ENCODE measurements at regions not wholly inside any gene's neighbourhood (a gene's known extent, or its start where the extent isn't known, plus 50 kb on each side); places are given as distances from the start of the nearest gene placed in this dataset.

GRCh38 chr17:77768248-77768852 is 190.2 kb upstream of the TNRC6C start:
- ChIA-PET CTCF (ENCODE audit: partially characterized antibody) (interaction anchor here (0.9 to 1.4 kb wide), 2 partner anchors 123 to 224 kb away, joined by 4 read pairs; no protein-coding TSS in a partner anchor), POLR2A (ENCODE audit: partially characterized antibody) (no interaction called here)
- no peak overlapping the region for H2BK120ac ChIP-seq (replicated peaks; ENCODE audit: low read depth, low read length)
- H4K5ac ChIP-seq (ENCODE audit: insufficient read length, low read depth, low read length), result no peak overlapping the region
- H4K20me1 ChIP-seq (replicated peaks in 1 of 2; ENCODE audit: control insufficient read depth in 1 of 2, insufficient read depth in 2 of 2, low read length in 2 of 2), result no peaks in the 10 kb centered on the region
- H3K79me1 ChIP-seq (ENCODE audit: low read depth, low read length), result no peaks in the 10 kb centered on the region
- H3K9ac ChIP-seq (replicated peaks in 1 of 4; ENCODE audit: extremely low read depth in 1 of 4, low read depth in 3 of 4, low read length in 3 of 4), result no peak overlapping the region
- H3K79me2 ChIP-seq (ENCODE audit: control insufficient read depth in 1 of 2, insufficient read depth in 2 of 2, low read length in 2 of 2), result no peaks in the 10 kb centered on the region
- H3K14ac ChIP-seq (ENCODE audit: insufficient read length), result no peak overlapping the region
- H3K4ac ChIP-seq (replicated peaks; ENCODE audit: insufficient read length, low read depth, low read length), result no peak overlapping the region
- FAIRE-seq (no peak), DNase-seq (ENCODE audit: low read depth in 1 of 2, low spot score in 2 of 2) (no peak)
- no peak overlapping the region for H3K4me3 ChIP-seq (ENCODE audit: extremely low read depth in 1 of 4, insufficient read depth in 2 of 4, low read depth in 3 of 4, low read length in 4 of 4)
- peaks cover 2 to 12% (median 7%) of the 10 kb centered on the region in 4 experiments for H3K4me1 ChIP-seq (replicated peaks in 1 of 4; ENCODE audit: control insufficient read depth in 3 of 4, insufficient read depth in 4 of 4, low read length in 3 of 4)
- H2BK5ac ChIP-seq (ENCODE audit: low read depth, low read length), result no peak overlapping the region
- H3K27ac ChIP-seq (ENCODE audit: low read depth, low read length), result no peak overlapping the region
- H4K91ac ChIP-seq (replicated peaks; ENCODE audit: insufficient read length, low read length), result no peak overlapping the region
- no peak overlapping the region for H2AK5ac ChIP-seq (ENCODE audit: low read depth, low read length)
- H2BK15ac ChIP-seq (ENCODE audit: low read length), result no peak overlapping the region
- no peak overlapping the region for H2BK12ac ChIP-seq (ENCODE audit: low read depth, low read length)
- H3K23ac ChIP-seq (ENCODE audit: insufficient read length), result no peak overlapping the region
- no peaks in the 10 kb centered on the region for H3K9me3 ChIP-seq (ENCODE audit: insufficient read depth in 2 of 2, low read depth in 1 of 2, low read length in 1 of 2)
- H3K56ac ChIP-seq (replicated peaks; ENCODE audit: insufficient read length, low read depth, low read length), result no peak overlapping the region
- no peak overlapping the region for H2BK20ac ChIP-seq (ENCODE audit: low read length)
- H2AFZ ChIP-seq (ENCODE audit: low read length), result no peak overlapping the region
- H4K8ac ChIP-seq (ENCODE audit: extremely low read depth, insufficient read depth, low read length), result no peak overlapping the region
- 82% methylated on average over 14 of the region's 14 CpGs; no CpG with 5 or more reads in 1 of the 2 experiments for WGBS, 2 experiments (ENCODE audit: extremely low coverage in 1 of 2, insufficient coverage in 1 of 2, insufficient read length in 1 of 2, insufficient replicate concordance in 2 of 2, low coverage in 1 of 2, low lambda C conversion rate in 2 of 2, missing lambda C conversion rate in 1 of 2)
- H3K27me3 ChIP-seq (replicated peaks in 1 of 4; ENCODE audit: control insufficient read depth in 3 of 4, extremely low read depth in 1 of 4, insufficient read depth in 3 of 4, low read length in 3 of 4), result peaks cover 0 to 3% (median 0%) of the 10 kb centered on the region in 4 experiments; a peak in 2 of 7 replicates
- H3K36me3 ChIP-seq (ENCODE audit: control insufficient read depth in 2 of 4, insufficient read depth in 4 of 4, low read length in 3 of 4), result no peaks in the 10 kb centered on the region
- TF ChIP-seq MAFK (IDR thresholded peaks at IDR 0.05; ENCODE audit: low read depth, low read length) (no peak), SP1 (IDR thresholded peaks at IDR 0.05; ENCODE audit: low read depth, low read length) (no peak), SIN3A (conservative IDR thresholded peaks at IDR 0.05 in 1 of 2, IDR thresholded peaks at IDR 0.05 in 1 of 2; ENCODE audit: low read depth in 1 of 2, low read length in 2 of 2) (no peak), KDM1A (IDR thresholded peaks at IDR 0.05; ENCODE audit: borderline replicate concordance, low read length) (no peak), SIX5 (IDR thresholded peaks at IDR 0.05; ENCODE audit: low read depth, low read length) (no peak), SIRT6 (IDR thresholded peaks at IDR 0.05; ENCODE audit: low read length) (no peak), JUN (IDR thresholded peaks at IDR 0.05; ENCODE audit: low read depth, low read length) (no peak), CTBP2 (IDR thresholded peaks at IDR 0.05; ENCODE audit: borderline replicate concordance, insufficient read depth, insufficient read length, low read length) (no peak), BRCA1 (IDR thresholded peaks at IDR 0.05; ENCODE audit: low read depth, low read length) (no peak), PHF8 (conservative IDR thresholded peaks at IDR 0.05; ENCODE audit: low read depth, low read length) (no peak), SRF (IDR thresholded peaks at IDR 0.05; ENCODE audit: low read depth, low read length) (no peak), KDM4A (IDR thresholded peaks at IDR 0.05; ENCODE audit: low read depth, low read length, severe bottlenecking) (no peak)
- H3K23me2 ChIP-seq (ENCODE audit: low read depth, low read length), result peaks cover 5% of the 10 kb centered on the region; the same call in 1 of the 2 replicates
- no peak overlapping the region; the same call in 1 of the 2 replicates for H3K18ac ChIP-seq (ENCODE audit: extremely low read depth, low read length)
- no peak overlapping the region for H3K4me2 ChIP-seq (ENCODE audit: insufficient read depth in 1 of 2, low read depth in 2 of 2, low read length in 2 of 2)
